ENCODE measurements at regions not wholly inside any gene's neighbourhood (a gene's known extent, or its start where the extent isn't known, plus 50 kb on each side); places are given as distances from the start of the nearest gene placed in this dataset.

DNA sequence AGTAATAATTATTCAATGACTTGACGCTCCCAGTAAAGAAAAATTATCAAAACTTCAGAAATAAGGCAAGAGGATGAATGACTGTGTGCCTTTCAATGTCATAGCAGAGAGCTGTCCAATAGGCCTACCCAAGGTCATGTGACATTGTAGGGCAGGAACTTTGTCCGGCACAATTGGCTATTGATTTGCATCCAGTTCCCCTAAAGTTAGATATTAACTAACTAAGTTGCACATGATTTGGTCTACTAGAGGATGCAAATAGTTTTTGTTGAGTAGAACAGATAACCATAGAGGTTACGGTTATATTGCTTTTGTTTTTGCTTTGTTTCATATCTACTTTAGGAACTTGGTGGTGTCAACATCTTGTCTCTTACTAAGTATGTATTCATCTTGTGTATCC lies 127.9 kb upstream of the PFN2 start:
- no peaks in the 10 kb centered on the region for H3K4me1 ChIP-seq

DNA sequence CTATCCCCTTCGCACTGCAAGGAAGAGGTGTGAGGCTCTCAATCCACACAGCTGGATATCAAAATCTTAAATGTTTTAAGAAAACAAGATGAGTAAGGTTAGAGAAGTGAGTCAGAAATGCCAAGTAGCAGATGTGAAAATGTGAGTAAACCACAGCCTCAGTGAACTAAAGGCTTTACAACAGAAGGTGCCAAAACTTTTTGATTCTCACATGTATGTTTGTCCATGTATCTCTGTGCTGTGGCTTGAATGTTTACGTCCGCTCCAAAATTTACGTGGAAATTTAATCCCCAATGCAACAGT lies 126.8 kb upstream of the PFN2 start:
- Histone ChIP-seq H3K4me3 (no peak overlapping the region), H3K27ac (no peak overlapping the region), H3K27me3 (no peaks in the 10 kb centered on the region), H3K4me1 (no peaks in the 10 kb centered on the region), H3K36me3 (no peaks in the 10 kb centered on the region), H3K9me3 (no peaks in the 10 kb centered on the region)
- intact Hi-C loops (cut with DNase I): no loop called here
- no peak for TF ChIP-seq POLR2AphosphoS5 (IDR thresholded peaks at IDR 0.05; ENCODE audit: insufficient read depth in 1 of 2, low read depth in 1 of 2)
- no peak for TF ChIP-seq POLR2A (IDR thresholded peaks at IDR 0.05)
- TF ChIP-seq, protein P1, sequence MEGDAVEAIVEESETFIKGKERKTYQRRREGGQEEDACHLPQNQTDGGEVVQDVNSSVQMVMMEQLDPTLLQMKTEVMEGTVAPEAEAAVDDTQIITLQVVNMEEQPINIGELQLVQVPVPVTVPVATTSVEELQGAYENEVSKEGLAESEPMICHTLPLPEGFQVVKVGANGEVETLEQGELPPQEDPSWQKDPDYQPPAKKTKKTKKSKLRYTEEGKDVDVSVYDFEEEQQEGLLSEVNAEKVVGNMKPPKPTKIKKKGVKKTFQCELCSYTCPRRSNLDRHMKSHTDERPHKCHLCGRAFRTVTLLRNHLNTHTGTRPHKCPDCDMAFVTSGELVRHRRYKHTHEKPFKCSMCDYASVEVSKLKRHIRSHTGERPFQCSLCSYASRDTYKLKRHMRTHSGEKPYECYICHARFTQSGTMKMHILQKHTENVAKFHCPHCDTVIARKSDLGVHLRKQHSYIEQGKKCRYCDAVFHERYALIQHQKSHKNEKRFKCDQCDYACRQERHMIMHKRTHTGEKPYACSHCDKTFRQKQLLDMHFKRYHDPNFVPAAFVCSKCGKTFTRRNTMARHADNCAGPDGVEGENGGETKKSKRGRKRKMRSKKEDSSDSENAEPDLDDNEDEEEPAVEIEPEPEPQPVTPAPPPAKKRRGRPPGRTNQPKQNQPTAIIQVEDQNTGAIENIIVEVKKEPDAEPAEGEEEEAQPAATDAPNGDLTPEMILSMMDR (IDR thresholded peaks at IDR 0.05): no peak
- DNase-seq (ENCODE audit: extremely low spot score in 2 of 2): no peak

More for the DNA sequence above, 127.9 kb upstream of the PFN2 start:
- H3K27ac ChIP-seq: no peak overlapping the region
- TF ChIP-seq POLR2A (IDR thresholded peaks at IDR 0.05): no peak
- TF ChIP-seq POLR2AphosphoS5 (IDR thresholded peaks at IDR 0.05; ENCODE audit: insufficient read depth in 1 of 2, low read depth in 1 of 2): no peak
- TF ChIP-seq, protein P1 (IDR thresholded peaks at IDR 0.05): no peak
- no peak overlapping the region for H3K4me3 ChIP-seq
- no peaks in the 10 kb centered on the region for H3K9me3 ChIP-seq
- no peak for DNase-seq (ENCODE audit: extremely low spot score in 2 of 2)
- no peaks in the 10 kb centered on the region for H3K27me3 ChIP-seq
- H3K36me3 ChIP-seq: no peaks in the 10 kb centered on the region
- intact Hi-C loops (cut with DNase I): no loop called here

DNA sequence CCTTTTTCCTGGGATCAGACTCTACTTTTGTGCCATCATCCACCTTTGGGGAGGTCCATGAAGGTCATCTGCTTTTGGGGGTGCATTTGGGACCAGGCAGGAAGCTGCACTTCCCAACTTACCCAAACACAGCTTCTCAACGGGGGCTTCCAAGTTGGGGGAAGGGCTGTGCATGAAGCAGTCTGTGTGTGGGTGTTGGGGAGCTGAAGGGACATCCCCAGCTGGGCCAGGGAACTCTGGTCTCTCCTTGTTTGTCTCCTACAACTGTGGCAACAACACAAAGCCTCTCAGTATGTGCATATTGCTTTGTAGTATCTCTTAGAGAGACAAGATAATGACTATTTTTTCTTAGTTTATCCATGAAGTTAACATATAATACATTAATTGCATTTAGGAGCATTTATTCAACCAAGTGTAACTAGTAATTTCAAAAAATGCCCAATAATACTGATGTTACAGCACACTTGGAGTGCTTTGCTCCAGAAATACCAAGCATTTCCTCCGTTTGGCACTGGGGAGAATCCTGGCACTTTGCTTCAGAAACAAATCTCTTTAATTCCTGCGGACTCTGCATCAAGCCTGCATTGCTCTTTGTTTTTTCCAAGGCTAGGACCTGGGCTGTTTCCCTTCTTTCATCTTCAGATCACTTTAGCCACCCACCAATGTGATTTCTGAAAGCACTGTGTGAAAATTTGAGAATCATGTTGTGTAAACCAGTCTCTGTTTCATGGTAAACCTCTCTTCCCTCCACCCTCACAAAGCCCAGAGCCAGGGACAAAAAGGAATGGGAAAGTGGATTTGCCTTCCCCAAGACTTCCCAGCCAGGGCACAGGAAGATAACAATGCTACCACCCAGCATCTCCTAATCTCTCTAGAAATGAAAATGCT lies 126.2 kb upstream of the PFN2 start:
- Histone ChIP-seq H3K27ac (no peak overlapping the region), H3K36me3 (no peaks in the 10 kb centered on the region), H3K4me1 (no peaks in the 10 kb centered on the region), H3K27me3 (no peaks in the 10 kb centered on the region), H3K4me3 (no peak overlapping the region), H3K9me3 (no peaks in the 10 kb centered on the region)
- TF ChIP-seq, protein P1 (IDR thresholded peaks at IDR 0.05): no peak
- TF ChIP-seq POLR2A (IDR thresholded peaks at IDR 0.05): no peak
- TF ChIP-seq POLR2AphosphoS5 (IDR thresholded peaks at IDR 0.05; ENCODE audit: insufficient read depth in 1 of 2, low read depth in 1 of 2): no peak
- intact Hi-C loops (cut with DNase I): no loop called here
- DNase-seq (ENCODE audit: extremely low spot score in 2 of 2): no peak

DNA sequence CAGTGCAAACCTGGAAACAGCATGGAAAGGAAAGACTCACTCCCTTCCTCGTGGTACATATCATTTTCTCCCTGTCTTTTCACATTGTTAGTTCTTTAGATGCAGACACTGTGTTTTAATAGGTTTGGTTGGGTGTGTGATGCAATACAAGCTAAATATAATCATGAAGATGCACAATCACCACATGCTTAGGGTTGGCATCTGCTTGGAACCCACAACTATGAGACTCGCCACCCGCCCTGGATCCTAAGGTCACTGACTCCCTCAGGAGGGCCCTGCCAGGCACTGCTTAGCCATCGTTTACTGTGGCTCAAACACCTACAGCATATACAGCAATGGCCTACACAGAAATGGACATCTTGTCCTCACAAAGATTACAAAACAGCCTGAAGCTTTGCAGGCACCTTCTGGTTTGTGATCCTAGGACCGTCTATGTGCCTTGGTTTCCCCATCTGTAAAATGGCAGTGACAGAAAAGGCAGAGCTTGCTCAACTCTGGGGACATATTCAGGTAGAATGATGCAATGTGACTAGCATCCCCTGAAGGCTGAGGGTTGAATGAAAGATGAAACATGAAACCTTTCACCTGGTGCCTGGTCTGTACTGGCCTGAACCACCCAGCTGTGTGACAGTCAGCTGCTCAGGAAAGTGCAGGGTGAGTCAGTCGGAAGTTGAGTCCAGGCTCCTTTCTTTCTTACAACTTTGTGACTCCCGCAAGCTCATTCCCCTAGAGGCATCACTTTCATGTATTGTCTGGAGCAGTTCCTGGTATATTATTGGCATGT lies 123.6 kb upstream of the PFN2 start:
- no peak for TF ChIP-seq POLR2AphosphoS5 (IDR thresholded peaks at IDR 0.05; ENCODE audit: insufficient read depth in 1 of 2, low read depth in 1 of 2)
- TF ChIP-seq, protein P1 (IDR thresholded peaks at IDR 0.05): no peak
- TF ChIP-seq POLR2A (IDR thresholded peaks at IDR 0.05): no peak
- H3K27me3 ChIP-seq: no peaks in the 10 kb centered on the region
- DNase-seq (ENCODE audit: extremely low spot score in 2 of 2): no peak
- no peak overlapping the region for H3K27ac ChIP-seq
- no peaks in the 10 kb centered on the region for H3K9me3 ChIP-seq
- no peak overlapping the region for H3K4me3 ChIP-seq
- intact Hi-C loops (cut with DNase I): no loop called here
- H3K36me3 ChIP-seq: no peaks in the 10 kb centered on the region
- no peaks in the 10 kb centered on the region for H3K4me1 ChIP-seq

DNA sequence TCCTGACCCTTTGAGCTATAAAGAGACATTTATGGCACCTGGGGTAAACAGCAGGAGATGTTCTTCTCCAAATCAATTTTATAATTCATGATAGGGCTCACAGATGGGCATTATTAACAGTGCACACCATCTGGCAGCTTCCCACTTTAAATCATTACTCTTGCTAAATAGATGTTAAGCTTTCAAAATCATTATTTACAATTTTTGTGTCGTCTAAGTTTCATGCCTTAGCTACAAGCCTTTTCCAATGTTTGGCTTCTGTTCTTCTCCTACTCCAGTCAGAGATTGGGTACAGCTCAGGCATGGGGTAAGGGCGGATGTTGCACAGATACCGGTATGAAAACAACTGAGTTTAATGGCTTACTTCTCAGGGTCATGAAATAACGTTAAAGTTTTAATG lies 120.9 kb upstream of the PFN2 start:
- TF ChIP-seq POLR2A (IDR thresholded peaks at IDR 0.05): no peak
- TF ChIP-seq, protein P1 (IDR thresholded peaks at IDR 0.05): no peak
- no peak for TF ChIP-seq POLR2AphosphoS5 (IDR thresholded peaks at IDR 0.05; ENCODE audit: insufficient read depth in 1 of 2, low read depth in 1 of 2)
- H3K27ac ChIP-seq: no peak overlapping the region
- H3K9me3 ChIP-seq: no peaks in the 10 kb centered on the region
- no peaks in the 10 kb centered on the region for H3K4me1 ChIP-seq
- no peaks in the 10 kb centered on the region for H3K27me3 ChIP-seq
- no peak overlapping the region for H3K4me3 ChIP-seq
- intact Hi-C loops (cut with DNase I): no loop called here
- no peaks in the 10 kb centered on the region for H3K36me3 ChIP-seq
- DNase-seq (ENCODE audit: extremely low spot score in 2 of 2): no peak
